ENCODE measurements at regions not wholly inside any gene's neighbourhood (a gene's known extent, or its start where the extent isn't known, plus 50 kb on each side); places are given as distances from the start of the nearest gene placed in this dataset.
A peak's percentile ranks its signal among the peaks of the same experiment; 100 is the strongest.
"Not testable (repeated sequence)": the region's sequence is repeated elsewhere in the genome, so short reads cannot be mapped to it uniquely, and the experiment has no call there.

DNA sequence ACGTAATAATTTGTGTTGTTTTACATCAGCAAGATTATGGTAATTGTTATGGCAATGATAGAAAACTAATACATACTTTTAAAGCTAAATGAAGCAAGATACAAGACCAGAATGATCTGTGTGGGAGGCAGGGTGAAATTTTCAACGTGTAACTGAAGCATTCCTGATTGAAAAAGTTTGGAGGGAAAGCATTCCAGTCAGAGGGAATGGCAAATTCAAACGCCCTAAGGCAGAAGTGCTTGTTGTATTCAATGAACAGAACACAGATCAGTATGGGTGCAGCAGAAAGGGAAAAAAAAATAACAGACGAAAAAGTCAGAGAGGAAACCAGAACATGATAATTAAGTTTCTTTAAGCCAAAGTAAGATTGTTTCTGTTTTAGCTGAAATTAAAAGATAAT lies 928.5 kb upstream of the SLITRK1 start:
- peak; percentile 13 for DNase-seq (ENCODE audit: low read depth, low spot score)
- in situ Hi-C loops (cut with HindIII; ENCODE audit: low pct_unique_long_range_greater_than_20kb, low sequenced_read_pairs) = no loop called here

DNA sequence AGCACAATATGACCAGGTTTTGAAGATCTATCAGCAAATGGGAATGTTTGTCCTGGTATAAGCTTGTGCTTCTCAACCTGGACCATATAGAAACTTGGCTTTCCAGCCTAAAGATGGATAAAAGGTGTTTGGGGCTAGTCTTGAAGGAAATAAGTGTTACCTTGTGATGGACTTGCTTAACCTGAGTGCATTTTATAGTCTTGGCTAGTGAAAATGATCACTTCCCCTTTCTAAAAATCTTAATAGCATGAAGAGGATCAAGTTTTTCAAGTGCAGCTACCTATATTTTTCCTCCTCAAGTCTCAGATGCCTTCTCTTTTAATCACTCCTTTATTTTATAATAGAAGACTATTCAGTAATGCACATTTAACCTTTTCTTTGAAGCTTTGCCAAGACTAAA lies 919.8 kb upstream of the SLITRK1 start:
- DNase-seq (ENCODE audit: low read depth, low spot score) = no peak
- in situ Hi-C loops (cut with HindIII; ENCODE audit: low pct_unique_long_range_greater_than_20kb, low sequenced_read_pairs) = no loop called here

DNA sequence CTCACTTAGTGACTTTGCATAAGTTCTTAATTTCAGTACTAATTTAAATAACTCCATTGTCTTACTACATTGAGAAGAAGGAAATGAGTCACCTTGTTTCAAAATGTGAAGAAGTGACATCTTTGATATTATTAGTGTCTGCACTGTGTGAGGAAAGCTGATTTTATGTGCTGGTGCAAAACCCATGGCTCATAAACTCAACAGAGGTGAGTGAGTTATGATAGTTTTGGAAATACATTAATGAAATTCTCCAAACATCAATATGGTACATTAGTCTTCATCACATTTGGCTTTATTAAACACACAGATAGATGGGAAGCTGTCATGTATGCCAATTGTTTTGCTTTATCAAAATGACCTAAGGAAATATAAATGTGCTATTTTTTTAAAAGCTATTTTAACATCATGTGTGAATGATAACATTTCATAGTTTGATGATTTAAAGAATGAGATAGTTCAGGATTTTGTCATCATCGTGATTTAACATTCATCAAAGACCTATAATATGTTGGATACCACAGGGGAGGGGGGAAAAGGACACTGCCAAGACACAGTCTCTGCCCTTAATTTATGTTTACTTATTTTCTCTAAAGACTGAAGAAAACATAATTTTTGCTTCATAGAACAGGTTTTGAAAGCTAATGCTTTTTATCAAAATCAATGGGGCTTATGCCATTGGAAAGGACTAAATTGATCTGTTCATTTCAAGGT lies 902.3 kb upstream of the SLITRK1 start:
- DNase-seq (ENCODE audit: low read depth, low spot score) = no peak
- in situ Hi-C loops (cut with HindIII; ENCODE audit: low pct_unique_long_range_greater_than_20kb, low sequenced_read_pairs) = no loop called here

DNA sequence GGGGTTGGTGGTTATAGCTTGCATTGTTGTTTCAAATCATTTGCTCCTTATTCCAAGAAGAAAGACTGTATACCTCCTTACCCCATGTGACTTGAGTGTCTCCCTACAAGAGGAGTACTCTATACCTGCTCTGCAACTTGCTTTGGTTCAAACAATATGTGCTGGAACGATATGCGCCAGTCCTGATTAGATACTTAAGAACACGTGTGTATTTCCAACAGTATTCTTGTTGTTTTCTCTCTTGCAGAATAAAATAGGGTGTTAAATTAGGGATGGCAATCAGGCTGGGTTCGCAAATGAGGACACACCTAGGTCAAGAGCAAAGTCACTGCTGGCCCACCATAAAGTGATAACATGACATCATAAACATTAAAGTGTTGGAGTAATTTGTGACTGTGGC lies 895.0 kb upstream of the SLITRK1 start:
- DNase-seq (ENCODE audit: low read depth, low spot score) = no peak
- in situ Hi-C loops (cut with HindIII; ENCODE audit: low pct_unique_long_range_greater_than_20kb, low sequenced_read_pairs) = no loop called here

DNA sequence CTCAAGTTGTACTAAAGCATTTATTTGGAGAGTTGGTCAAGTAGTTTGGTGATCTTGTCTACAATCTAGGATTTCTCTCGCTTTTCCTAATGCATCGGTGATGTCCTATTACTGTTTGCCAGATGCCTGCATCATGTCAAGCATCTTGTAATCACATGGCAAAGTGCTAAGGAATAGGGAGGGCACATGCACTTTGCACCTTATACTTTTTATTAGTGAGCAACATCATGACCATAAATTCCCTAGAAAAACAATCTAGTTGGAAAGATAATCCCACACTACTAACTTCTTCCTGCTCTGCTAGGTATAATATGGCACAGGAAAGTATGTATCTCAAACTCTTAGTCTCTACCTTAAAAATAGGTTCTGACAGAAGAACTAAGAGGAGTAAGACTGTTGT lies 894.3 kb upstream of the SLITRK1 start:
- no peak for DNase-seq (ENCODE audit: low read depth, low spot score)
- in situ Hi-C loops (cut with HindIII; ENCODE audit: low pct_unique_long_range_greater_than_20kb, low sequenced_read_pairs) = no loop called here

DNA sequence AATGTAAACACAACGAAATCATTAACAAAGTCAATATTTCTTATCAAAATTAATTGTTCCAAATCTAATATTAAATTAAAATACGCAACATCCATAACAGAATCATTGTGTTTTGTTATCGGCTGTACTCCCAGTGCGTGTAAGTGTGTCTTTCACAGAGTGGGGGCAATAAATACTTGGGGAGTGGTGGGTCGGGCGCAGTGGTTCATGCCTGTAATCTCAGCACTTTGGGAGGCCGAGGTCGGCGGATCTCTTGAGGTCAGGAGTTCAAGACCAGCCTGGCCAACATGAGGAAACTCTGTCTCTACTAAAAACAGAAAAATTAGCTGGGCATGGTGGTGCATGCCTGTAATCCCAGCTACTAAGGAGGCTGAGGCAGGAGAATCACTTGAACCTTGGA lies 893.6 kb upstream of the SLITRK1 start:
- DNase-seq (ENCODE audit: low read depth, low spot score); in situ Hi-C loops (cut with HindIII; ENCODE audit: low pct_unique_long_range_greater_than_20kb, low sequenced_read_pairs): not testable (repeated sequence)

DNA sequence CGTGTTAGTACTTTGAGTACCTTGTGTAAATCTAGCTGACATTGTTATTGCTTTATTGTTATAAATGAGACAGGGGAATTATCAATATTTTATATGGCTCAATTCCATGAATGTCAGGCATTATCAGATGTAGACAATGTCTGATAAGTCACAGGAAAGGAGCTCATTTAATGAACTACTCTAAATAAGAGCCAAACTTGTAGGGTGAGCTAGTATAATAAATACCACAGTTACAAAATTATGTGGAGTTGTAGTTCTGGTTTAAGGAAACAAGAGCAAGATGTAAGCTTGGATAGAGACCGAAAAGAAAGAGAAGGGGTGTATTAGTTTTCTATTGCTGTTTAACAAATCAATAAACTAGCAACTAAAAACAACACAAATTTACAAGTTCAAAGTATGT lies 891.8 kb upstream of the SLITRK1 start:
- in situ Hi-C loops (cut with HindIII; ENCODE audit: low pct_unique_long_range_greater_than_20kb, low sequenced_read_pairs) = no loop called here
- DNase-seq (ENCODE audit: low read depth, low spot score) = no peak

DNA sequence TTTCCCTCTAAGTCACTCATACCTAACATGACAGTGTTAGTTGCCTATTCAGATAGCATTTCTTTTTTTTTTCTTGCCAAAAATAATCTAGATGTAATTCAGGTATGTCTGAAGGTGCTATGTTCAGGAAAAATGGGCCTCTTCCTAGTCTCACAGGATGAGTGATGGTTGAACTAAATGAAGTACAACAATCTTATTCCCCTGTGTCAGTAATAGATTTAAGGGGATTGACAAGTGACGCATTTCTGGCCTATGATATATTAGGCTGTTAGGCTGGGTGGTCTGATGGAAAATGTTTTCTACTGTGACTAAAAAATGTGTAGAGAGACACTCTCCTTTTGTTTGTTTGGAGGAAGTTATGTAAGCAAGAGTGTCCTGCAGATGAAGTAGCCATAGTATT lies 878.7 kb upstream of the SLITRK1 start:
- in situ Hi-C loops (cut with HindIII; ENCODE audit: low pct_unique_long_range_greater_than_20kb, low sequenced_read_pairs) = no loop called here
- no peak for DNase-seq (ENCODE audit: low read depth, low spot score)

DNA sequence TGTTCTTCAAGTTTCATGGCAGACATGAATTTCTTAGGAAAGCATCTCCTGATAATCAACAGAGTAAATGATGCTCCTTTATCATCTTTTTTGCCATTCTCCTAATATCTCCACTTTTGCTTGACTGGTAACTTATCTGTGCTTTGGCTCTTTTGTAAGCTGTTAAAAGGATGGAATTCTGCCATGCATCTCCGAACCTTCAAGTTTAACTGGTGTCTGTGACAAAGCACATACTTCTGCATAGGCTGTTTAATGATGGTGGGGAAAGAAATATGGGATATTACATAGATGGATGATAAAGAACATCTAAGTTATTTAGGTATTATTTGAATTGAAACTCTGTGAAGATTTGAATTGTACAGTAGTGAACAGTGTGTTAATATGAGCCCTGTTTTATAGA lies 866.9 kb upstream of the SLITRK1 start:
- in situ Hi-C loops (cut with HindIII; ENCODE audit: low pct_unique_long_range_greater_than_20kb, low sequenced_read_pairs) = no loop called here

DNA sequence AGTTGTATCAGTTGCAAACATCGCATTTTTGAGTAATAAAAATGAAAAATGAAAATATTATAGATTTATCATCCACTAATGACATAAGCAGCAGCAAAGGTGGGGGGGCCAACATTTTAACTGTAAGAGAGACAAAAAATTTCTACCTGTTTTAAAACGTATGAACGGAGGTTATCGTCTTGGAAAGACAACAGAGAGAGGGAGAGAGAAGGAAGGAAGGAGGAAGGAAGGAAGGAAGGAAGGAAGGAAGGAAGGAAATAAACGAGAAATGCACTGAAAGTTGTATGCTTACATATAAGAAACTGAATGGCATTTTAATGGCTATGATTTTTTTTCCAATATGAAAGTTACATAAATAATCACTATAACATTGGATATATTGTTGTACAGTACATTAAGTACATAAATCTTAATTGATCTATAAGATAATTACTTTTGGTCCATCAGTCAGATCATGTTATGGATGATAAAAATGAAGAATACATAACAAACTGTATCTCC lies 862.8 kb upstream of the SLITRK1 start:
- in situ Hi-C loops (cut with HindIII; ENCODE audit: low pct_unique_long_range_greater_than_20kb, low sequenced_read_pairs) = no loop called here

More for the DNA sequence above, 866.9 kb upstream of the SLITRK1 start:
- DNase-seq (ENCODE audit: low read depth, low spot score) = no peak

DNA sequence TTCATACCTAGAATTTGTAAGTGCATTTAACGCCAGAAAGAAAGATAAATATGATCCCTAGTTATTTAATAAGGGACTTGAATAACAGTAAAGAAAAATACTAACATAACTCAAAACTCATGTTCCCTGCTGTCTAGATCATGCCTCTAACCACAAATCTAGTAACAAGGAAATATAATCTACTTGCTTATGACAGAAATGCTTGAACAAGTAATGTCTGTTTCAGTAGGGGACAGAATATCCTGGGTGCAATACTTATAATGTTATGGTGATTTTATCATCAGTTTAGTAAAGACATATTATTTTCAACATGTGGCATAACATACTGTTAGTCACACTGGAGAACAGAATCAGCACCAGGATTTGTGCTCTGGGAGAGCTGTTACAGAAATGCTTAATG lies 861.9 kb upstream of the SLITRK1 start:
- in situ Hi-C loops (cut with HindIII; ENCODE audit: low pct_unique_long_range_greater_than_20kb, low sequenced_read_pairs) = no loop called here
- DNase-seq (ENCODE audit: low read depth, low spot score) = no peak

More for the DNA sequence above, 862.8 kb upstream of the SLITRK1 start:
- no peak for DNase-seq (ENCODE audit: low read depth, low spot score)

DNA sequence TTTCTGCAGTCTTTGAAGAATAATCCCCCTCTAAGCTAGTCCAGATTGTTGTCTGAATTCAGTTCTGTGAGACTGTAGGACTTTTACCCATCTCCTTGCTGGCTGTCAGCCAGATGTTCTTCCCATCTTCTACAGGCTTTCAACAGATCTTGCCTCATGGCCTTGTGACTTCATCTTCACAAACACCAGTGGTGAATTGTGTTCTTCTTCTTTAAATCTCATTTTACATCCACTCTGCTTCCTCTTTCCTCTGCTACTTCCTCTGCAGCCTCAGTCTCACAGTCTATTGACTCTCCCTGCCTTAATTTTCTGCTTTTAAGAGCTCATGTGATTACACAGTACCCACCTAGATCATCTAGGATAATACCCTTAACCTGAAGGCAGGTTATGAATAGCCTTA lies 859.0 kb upstream of the SLITRK1 start:
- DNase-seq (ENCODE audit: low read depth, low spot score) = no peak
- in situ Hi-C loops (cut with HindIII; ENCODE audit: low pct_unique_long_range_greater_than_20kb, low sequenced_read_pairs) = no loop called here

DNA sequence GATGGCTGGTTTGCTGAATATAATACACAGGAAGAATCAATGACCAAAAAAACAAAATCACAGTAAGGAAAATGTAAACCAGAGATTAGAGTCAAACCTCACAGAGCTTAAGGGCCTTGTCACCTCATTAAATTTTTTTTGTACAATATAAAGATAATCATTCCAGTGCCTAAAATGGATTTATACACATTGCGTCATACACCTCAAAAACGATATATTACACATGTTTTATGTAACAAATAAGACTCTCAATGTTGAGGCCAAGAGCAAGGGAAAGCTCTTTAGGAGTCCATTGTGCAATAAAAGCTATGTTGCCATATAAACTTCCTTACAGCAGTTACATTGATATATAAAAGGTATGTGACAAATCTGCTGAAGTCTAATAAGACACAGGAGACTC lies 856.7 kb upstream of the SLITRK1 start:
- in situ Hi-C loops (cut with HindIII; ENCODE audit: low pct_unique_long_range_greater_than_20kb, low sequenced_read_pairs) = no loop called here

DNA sequence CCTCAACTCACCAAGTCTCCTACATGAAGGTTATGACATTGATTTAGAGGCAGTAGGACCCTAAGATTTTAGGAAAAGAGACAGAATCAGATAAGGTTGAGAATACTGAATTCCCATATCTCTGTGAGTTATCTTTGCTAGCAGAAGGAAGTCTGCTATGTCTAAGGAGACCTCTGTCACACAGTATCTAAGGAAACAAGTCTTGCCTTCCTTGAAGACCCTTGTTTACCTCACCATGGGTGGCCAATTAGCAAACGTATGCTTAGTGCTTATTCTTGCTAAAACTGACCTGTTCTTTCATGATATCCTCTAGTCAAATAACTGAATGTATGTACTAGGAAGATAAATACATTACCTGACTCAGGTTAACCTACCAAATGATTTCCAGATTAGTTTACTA lies 855.4 kb upstream of the SLITRK1 start:
- DNase-seq (ENCODE audit: low read depth, low spot score) = no peak
- in situ Hi-C loops (cut with HindIII; ENCODE audit: low pct_unique_long_range_greater_than_20kb, low sequenced_read_pairs) = no loop called here

More for the DNA sequence above, 856.7 kb upstream of the SLITRK1 start:
- no peak for DNase-seq (ENCODE audit: low read depth, low spot score)

DNA sequence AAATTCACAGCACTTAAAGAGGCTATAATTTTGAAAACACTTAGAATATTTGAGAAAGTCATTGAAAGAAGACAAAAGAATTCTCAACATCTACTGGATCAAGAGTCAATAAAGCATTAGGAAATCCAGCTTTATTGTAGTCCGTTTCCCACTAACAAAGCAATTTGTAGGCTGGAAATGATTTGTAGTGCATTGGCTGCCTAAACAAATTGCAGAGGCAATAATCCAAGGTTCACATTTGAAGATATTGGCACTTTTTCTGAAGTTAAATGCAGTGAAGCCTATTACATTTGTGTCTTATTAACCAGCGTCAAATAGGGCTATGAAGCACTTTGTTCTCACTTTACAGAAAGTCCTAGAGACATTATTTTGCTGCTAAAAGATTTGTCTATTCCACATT lies 848.1 kb upstream of the SLITRK1 start:
- no peak for DNase-seq (ENCODE audit: low read depth, low spot score)
- in situ Hi-C loops (cut with HindIII; ENCODE audit: low pct_unique_long_range_greater_than_20kb, low sequenced_read_pairs) = no loop called here

DNA sequence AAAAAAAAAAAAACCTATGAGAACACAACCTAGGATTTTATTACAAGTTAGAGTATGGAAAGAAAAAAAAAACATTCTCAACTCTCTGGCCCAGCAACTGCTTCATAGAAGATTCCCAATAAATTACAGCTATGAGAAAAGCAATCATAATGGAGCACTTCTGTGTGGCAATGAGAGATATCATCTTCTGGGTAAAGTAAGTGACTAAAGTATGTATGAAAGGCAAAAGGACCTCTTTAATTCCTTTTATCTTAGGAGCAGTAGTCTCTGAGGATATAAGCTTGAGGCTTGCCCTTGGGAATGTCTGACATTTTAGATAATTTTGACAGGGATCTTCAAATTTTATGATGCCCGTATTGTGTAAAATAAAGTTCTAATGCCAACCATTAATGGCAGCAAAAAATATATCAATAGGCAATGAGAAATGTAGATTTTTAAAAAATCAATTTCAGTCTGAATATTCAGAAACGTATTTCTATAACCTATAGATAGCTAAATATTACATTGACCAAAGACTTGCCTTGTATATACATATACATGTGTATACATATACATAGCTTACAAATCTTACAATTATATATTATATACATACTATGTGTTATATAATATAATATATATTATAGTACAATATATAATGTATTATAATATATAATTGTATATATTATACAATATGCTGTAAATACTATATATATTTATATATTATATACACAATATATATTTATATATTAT lies 823.9 kb upstream of the SLITRK1 start:
- in situ Hi-C loops (cut with HindIII; ENCODE audit: low pct_unique_long_range_greater_than_20kb, low sequenced_read_pairs) = no loop called here
- no peak for DNase-seq (ENCODE audit: low read depth, low spot score)

DNA sequence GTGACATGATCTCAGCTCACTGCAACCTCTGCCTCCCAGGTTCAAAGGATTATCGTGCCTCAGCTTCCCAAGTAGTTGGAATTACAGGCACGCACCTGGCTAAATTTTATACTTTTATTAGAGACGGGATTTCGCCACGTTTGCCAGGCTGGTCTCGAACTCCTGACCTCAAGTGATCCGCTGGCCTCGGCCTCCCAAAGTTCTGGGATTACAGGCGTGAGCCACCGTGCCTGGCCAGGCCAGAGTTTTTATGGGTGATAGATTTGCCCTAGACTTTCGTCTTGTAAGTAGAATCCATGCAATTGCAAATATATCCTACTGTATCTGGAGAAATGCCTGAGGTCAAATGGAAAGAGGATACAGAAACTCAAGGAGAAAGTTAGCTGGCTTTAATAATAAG lies 819.9 kb upstream of the SLITRK1 start:
- in situ Hi-C loops (cut with HindIII; ENCODE audit: low pct_unique_long_range_greater_than_20kb, low sequenced_read_pairs) = no loop called here
- no peak for DNase-seq (ENCODE audit: low read depth, low spot score)

DNA sequence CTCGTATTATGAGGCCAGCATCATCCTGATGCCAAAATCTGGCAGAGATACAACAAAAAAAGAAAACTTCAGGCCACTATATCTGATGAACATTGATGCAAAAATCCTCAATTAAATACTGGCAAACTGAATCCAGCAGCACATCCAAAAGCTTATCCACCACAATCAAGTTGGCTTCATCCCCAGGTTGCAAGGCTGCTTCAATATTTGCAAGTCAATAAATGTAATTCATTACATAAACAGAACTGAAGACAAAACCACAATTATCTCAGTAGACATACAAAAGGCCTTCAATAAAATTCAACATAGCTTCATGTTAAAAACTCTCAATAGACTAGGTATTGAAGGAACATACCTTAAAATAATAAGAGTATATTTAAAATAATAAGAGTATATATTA lies 815.3 kb upstream of the SLITRK1 start:
- DNase-seq (ENCODE audit: low read depth, low spot score); in situ Hi-C loops (cut with HindIII; ENCODE audit: low pct_unique_long_range_greater_than_20kb, low sequenced_read_pairs): not testable (repeated sequence)

DNA sequence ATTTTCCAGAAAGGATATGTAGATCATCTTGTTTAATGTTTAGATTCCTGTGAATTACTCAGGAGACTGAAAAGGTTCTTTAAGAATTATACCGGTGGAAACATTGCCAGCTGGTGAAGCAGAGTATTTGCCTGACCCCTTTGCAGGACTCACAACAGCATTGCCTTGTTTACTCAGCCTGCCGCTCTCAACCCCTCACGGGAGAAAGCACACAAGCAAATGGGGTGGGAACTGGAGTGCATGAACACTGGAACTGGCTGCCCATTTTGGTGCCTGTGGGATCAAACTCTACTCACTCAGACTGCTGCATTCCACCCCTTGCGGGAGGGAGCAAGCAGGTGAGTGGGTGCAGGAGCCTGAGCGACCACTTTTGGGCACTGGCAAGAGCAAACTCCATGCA lies 804.7 kb upstream of the SLITRK1 start:
- no peak for DNase-seq (ENCODE audit: low read depth, low spot score)
- in situ Hi-C loops (cut with HindIII; ENCODE audit: low pct_unique_long_range_greater_than_20kb, low sequenced_read_pairs) = no loop called here

Data from SK-MEL-5 (cell line).